ENCODE measurements at regions not wholly inside any gene's neighbourhood (a gene's known extent, or its start where the extent isn't known, plus 50 kb on each side); places are given as distances from the start of the nearest gene placed in this dataset.
A peak's percentile ranks its signal among the peaks of the same experiment; 100 is the strongest.
"Not testable (repeated sequence)": the region's sequence is repeated elsewhere in the genome, so short reads cannot be mapped to it uniquely, and the experiment has no call there.

GRCh38 chr7:34430456-34430855 is 227.6 kb upstream of the NPSR1 start:
- Mint-ChIP-seq H3K9me3 (ENCODE audit: unreplicated experiment) (no peaks in the 10 kb centered on the region), H3K27ac (ENCODE audit: unreplicated experiment) (no peak overlapping the region), H3K4me1 (ENCODE audit: low read depth, unreplicated experiment) (no peaks in the 10 kb centered on the region), H3K27me3 (ENCODE audit: unreplicated experiment) (no peaks in the 10 kb centered on the region), H3K4me3 (ENCODE audit: unreplicated experiment) (no peak overlapping the region), H3K36me3 (ENCODE audit: unreplicated experiment) (no peaks in the 10 kb centered on the region)
- DNase-seq, result no peak
- TF ChIP-seq, protein P1, sequence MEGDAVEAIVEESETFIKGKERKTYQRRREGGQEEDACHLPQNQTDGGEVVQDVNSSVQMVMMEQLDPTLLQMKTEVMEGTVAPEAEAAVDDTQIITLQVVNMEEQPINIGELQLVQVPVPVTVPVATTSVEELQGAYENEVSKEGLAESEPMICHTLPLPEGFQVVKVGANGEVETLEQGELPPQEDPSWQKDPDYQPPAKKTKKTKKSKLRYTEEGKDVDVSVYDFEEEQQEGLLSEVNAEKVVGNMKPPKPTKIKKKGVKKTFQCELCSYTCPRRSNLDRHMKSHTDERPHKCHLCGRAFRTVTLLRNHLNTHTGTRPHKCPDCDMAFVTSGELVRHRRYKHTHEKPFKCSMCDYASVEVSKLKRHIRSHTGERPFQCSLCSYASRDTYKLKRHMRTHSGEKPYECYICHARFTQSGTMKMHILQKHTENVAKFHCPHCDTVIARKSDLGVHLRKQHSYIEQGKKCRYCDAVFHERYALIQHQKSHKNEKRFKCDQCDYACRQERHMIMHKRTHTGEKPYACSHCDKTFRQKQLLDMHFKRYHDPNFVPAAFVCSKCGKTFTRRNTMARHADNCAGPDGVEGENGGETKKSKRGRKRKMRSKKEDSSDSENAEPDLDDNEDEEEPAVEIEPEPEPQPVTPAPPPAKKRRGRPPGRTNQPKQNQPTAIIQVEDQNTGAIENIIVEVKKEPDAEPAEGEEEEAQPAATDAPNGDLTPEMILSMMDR (IDR thresholded peaks at IDR 0.05; ENCODE audit: partially characterized antibody, unreplicated experiment), result peak; percentile 33

DNA sequence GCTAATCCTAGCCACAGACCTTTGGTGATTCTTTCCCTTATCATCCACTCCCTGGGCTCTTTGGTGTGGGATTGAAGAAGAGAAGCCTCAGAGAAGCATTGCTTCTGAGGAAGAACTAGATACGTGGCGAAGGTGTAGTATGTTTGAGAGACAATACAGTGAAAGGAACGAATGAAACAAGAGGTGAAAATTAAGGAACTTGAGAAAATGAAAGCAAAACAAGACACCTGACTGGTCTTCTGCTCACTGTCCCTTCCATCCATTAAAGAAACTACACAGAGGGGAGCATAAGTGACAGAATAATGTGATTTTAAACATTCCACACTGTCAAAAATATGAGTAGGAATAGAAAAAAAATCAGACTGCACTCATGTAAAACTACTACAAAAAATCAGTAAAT is 219.6 kb upstream of the NPSR1 start:
- Mint-ChIP-seq H3K4me3 (ENCODE audit: unreplicated experiment) (no peak overlapping the region), H3K27ac (ENCODE audit: unreplicated experiment) (no peak overlapping the region), H3K4me1 (ENCODE audit: low read depth, unreplicated experiment) (no peaks in the 10 kb centered on the region), H3K9me3 (ENCODE audit: unreplicated experiment) (no peaks in the 10 kb centered on the region), H3K36me3 (ENCODE audit: unreplicated experiment) (no peaks in the 10 kb centered on the region), H3K27me3 (ENCODE audit: unreplicated experiment) (no peaks in the 10 kb centered on the region)
- TF ChIP-seq, protein P1 (IDR thresholded peaks at IDR 0.05; ENCODE audit: partially characterized antibody, unreplicated experiment), result no peak
- no peak for DNase-seq

GRCh38 chr7:34445653-34446052 is 212.4 kb upstream of the NPSR1 start:
- DNase-seq, result no peak
- Mint-ChIP-seq H3K27me3 (ENCODE audit: unreplicated experiment) (no peaks in the 10 kb centered on the region), H3K9me3 (ENCODE audit: unreplicated experiment) (peaks cover 2% of the 10 kb centered on the region), H3K4me1 (ENCODE audit: low read depth, unreplicated experiment) (no peaks in the 10 kb centered on the region), H3K36me3 (ENCODE audit: unreplicated experiment) (no peaks in the 10 kb centered on the region), H3K27ac (ENCODE audit: unreplicated experiment) (no peak overlapping the region), H3K4me3 (ENCODE audit: unreplicated experiment) (no peak overlapping the region)
- TF ChIP-seq, protein P1 (IDR thresholded peaks at IDR 0.05; ENCODE audit: partially characterized antibody, unreplicated experiment), result no peak

GRCh38 chr7:34448531-34448930 is 209.5 kb upstream of the NPSR1 start:
- H3K27ac Mint-ChIP-seq (ENCODE audit: unreplicated experiment); H3K4me3 Mint-ChIP-seq (ENCODE audit: unreplicated experiment); DNase-seq; H3K27me3 Mint-ChIP-seq (ENCODE audit: unreplicated experiment); H3K9me3 Mint-ChIP-seq (ENCODE audit: unreplicated experiment); H3K36me3 Mint-ChIP-seq (ENCODE audit: unreplicated experiment); H3K4me1 Mint-ChIP-seq (ENCODE audit: low read depth, unreplicated experiment): not testable (repeated sequence)

DNA sequence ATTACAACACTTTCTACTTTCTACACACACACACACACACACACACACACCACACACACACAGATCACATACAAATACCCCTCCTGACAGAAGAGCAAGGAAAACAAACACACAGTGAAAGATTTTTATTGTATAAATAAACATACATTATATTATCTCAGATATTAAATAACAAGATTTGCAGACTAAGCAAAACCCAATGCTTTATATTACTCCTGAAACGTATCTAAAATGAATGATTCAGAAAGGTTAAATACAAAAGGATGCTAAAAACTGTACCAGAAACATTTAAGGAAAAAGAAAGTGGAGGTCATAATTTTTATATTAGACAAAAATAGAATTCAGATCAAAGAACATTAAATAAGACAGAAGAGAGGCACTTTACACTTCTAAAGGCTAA is 208.3 kb upstream of the NPSR1 start:
- TF ChIP-seq, protein P1 (IDR thresholded peaks at IDR 0.05; ENCODE audit: partially characterized antibody, unreplicated experiment), result no peak
- Mint-ChIP-seq H3K4me1 (ENCODE audit: low read depth, unreplicated experiment) (no peaks in the 10 kb centered on the region), H3K27me3 (ENCODE audit: unreplicated experiment) (no peaks in the 10 kb centered on the region), H3K27ac (ENCODE audit: unreplicated experiment) (no peak overlapping the region), H3K36me3 (ENCODE audit: unreplicated experiment) (no peaks in the 10 kb centered on the region), H3K4me3 (ENCODE audit: unreplicated experiment) (no peak overlapping the region), H3K9me3 (ENCODE audit: unreplicated experiment) (peaks cover 2% of the 10 kb centered on the region)
- DNase-seq, result no peak

DNA sequence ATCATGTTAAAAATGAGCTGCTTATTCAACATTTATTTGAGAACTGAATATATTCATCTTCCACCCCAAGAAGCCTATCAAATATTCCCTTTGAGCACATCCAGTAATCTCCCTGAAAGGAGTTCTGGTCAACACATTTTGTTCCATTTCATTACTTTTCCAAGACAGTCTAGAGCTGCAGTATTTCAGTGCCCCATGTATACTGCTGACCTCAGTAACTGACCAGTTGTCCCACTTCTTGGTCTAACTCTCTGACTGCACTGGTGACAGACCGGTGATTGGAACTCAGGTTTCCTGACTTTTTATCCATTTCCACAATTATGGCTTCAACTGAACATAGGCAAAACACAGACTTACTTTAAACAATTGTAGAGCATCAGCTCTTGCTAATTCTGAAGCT is 206.8 kb upstream of the NPSR1 start:
- Mint-ChIP-seq H3K4me3 (ENCODE audit: unreplicated experiment) (no peak overlapping the region), H3K4me1 (ENCODE audit: low read depth, unreplicated experiment) (no peaks in the 10 kb centered on the region), H3K36me3 (ENCODE audit: unreplicated experiment) (no peaks in the 10 kb centered on the region), H3K27ac (ENCODE audit: unreplicated experiment) (no peak overlapping the region), H3K27me3 (ENCODE audit: unreplicated experiment) (no peaks in the 10 kb centered on the region), H3K9me3 (ENCODE audit: unreplicated experiment) (peaks cover 2% of the 10 kb centered on the region)
- DNase-seq, result no peak
- TF ChIP-seq, protein P1 (IDR thresholded peaks at IDR 0.05; ENCODE audit: partially characterized antibody, unreplicated experiment), result no peak

Measured in glutamatergic neuron (in vitro differentiated cells).